SK-N-SH (cell line): ENCODE measurements at regions not wholly inside any gene's neighbourhood (a gene's known extent, or its start where the extent isn't known, plus 50 kb on each side); places are given as distances from the start of the nearest gene placed in this dataset.

Experiments used
- CTCF ChIA-PET: fragments of 300-600, 350-600 bp; formaldehyde crosslinking; extraction: SDS; loops from one replicate; lab custom pipeline; 2021; lab: Yijun Ruan, JAX
- POLR2A ChIA-PET: fragments of 350-600 bp; sonication (Branson Sonifier 250); formaldehyde crosslinking; extraction: SDS; loops from one replicate; lab custom pipeline; 2020; ENCODE audit warnings: antibody characterized with exemption, inconsistent platforms; lab: Yijun Ruan, JAX
- DNase-seq: peaks from one replicate; pipeline ENCODE4 v3.0.0; 2012
- H2AFZ ChIP-seq: fragments of 200-600 bp; sonication (generic); 2 replicates; pipeline ENCODE4 v1.8.1; 2016; ENCODE audit warnings: antibody characterized with exemption, mild to moderate bottlenecking, low read depth
- H3F3A ChIP-seq: fragments of 200-600 bp; sonication (generic); replicated peaks from 2 replicates; pipeline ENCODE3; 2016; ENCODE audit warnings: antibody characterized with exemption, mild to moderate bottlenecking; ENCODE audit not compliant: insufficient read depth
- H3K27ac ChIP-seq, 2 experiments: fragments of 200-500 bp in 1 of 2; fragments of 200-600 bp in 1 of 2; sonication (Bioruptor generic) in 1 of 2; sonication (generic), shearing (Covaris generic) in 1 of 2; 2 replicates each; pipeline versions ENCODE4 v1.5.1 to v1.6.1; 2014 to 2016; ENCODE audit warnings: low read depth in 2 of 2, inconsistent platforms in 1 of 2, low read length in 1 of 2, mild to moderate bottlenecking in 1 of 2, mixed read lengths in 1 of 2
- H3K27me3 ChIP-seq: fragments of 200-600 bp; sonication (generic), shearing (Covaris generic); 2 replicates; pipeline ENCODE4 v1.6.1; 2016; ENCODE audit warnings: mixed run types; ENCODE audit not compliant: insufficient read depth
- H3K36me3 ChIP-seq, 2 experiments: fragments of 200-500 bp in 1 of 2; fragments of 200-600 bp in 1 of 2; sonication (Bioruptor generic) in 1 of 2; sonication (generic) in 1 of 2; replicated peaks in 1 of 2; 2 replicates each; pipeline versions ENCODE3 to v1.5.1; 2014 to 2016; ENCODE audit warnings: low read length in 1 of 2, mild to moderate bottlenecking in 1 of 2; ENCODE audit not compliant: insufficient read depth in 2 of 2, control insufficient read depth in 1 of 2
- H3K4me1 ChIP-seq, 2 experiments: fragments of 200-500 bp in 1 of 2; fragments of 200-600 bp in 1 of 2; sonication (Bioruptor generic) in 1 of 2; sonication (generic), shearing (Covaris generic) in 1 of 2; 2 replicates each; pipeline versions ENCODE4 v1.5.1 to v1.6.1; 2014 to 2016; ENCODE audit warnings: low read depth in 1 of 2, low read length in 1 of 2, mixed run types in 1 of 2; ENCODE audit not compliant: insufficient read depth in 2 of 2, control insufficient read depth in 1 of 2
- H3K4me2 ChIP-seq: fragments of 200-600 bp; sonication (generic), shearing (Covaris generic); 2 replicates; pipeline ENCODE4 v1.6.1; 2017; ENCODE audit warnings: mixed run types
- H3K4me3 ChIP-seq, 2 experiments: fragments of 200-500 bp in 1 of 2; fragments of 200-600 bp in 1 of 2; sonication (Bioruptor generic) in 1 of 2; sonication (generic), shearing (Covaris generic) in 1 of 2; 2 replicates each; pipeline versions ENCODE4 v1.5.1 to v1.8.1; 2014 to 2016; ENCODE audit warnings: low read depth in 2 of 2, inconsistent platforms in 1 of 2, low read length in 1 of 2, mild to moderate bottlenecking in 1 of 2, mixed read lengths in 1 of 2, moderate library complexity in 1 of 2
- H3K79me2 ChIP-seq: fragments of 200-600 bp; sonication (generic); 2 replicates; pipeline ENCODE4 v1.8.1; 2017; ENCODE audit warnings: mild to moderate bottlenecking; ENCODE audit not compliant: insufficient read depth
- H3K9ac ChIP-seq: fragments of 200-600 bp; sonication (generic); 2 replicates; pipeline ENCODE4 v1.6.1; 2017; ENCODE audit warnings: mixed run types
- H3K9me2 ChIP-seq: fragments of 200-600 bp; sonication (generic); 2 replicates; pipeline ENCODE4 v1.6.1; 2017; ENCODE audit warnings: mixed run types
- H3K9me3 ChIP-seq: fragments of 200-600 bp; sonication (generic); 2 replicates; pipeline ENCODE4 v1.6.1; 2017; ENCODE audit warnings: mixed run types, mild to moderate bottlenecking, moderate library complexity
- H4K20me1 ChIP-seq: fragments of 200-600 bp; sonication (generic); 2 replicates; pipeline ENCODE4 v1.6.1; 2017; ENCODE audit warnings: mild to moderate bottlenecking, mixed run types; ENCODE audit not compliant: insufficient read depth
- CHD2 ChIP-seq: fragments of 150-350 bp; IDR thresholded peaks from 2 replicates; pipeline ENCODE4 v1.6.1; 2018; ENCODE audit warnings: low read length; ENCODE audit not compliant: partially characterized antibody
- FOXJ3 ChIP-seq: sonication (generic); formaldehyde crosslinking; IDR thresholded peaks from 2 replicates; pipeline ENCODE4 v1.5.1; 2020; ENCODE audit warnings: mild to moderate bottlenecking, missing genetic modification reagents
- MAX ChIP-seq: IDR thresholded peaks from 2 replicates; pipeline ENCODE4 v1.4.0; 2012; ENCODE audit warnings: low read depth
- MEF2A ChIP-seq: IDR thresholded peaks from 2 replicates; pipeline ENCODE4 v1.4.0; 2012; ENCODE audit warnings: low read depth, borderline replicate concordance
- MXI1 ChIP-seq: IDR thresholded peaks from 2 replicates; pipeline ENCODE4 v1.6.1; 2012; ENCODE audit warnings: mild to moderate bottlenecking, low read depth, low read length, improper control_type of control experiment
- NFIC ChIP-seq: IDR thresholded peaks from 2 replicates; pipeline ENCODE4 v1.4.0; 2012; ENCODE audit warnings: borderline replicate concordance
- NRF1 ChIP-seq: IDR thresholded peaks from 2 replicates; pipeline ENCODE4 v1.6.1; 2012; ENCODE audit warnings: low read depth, mild to moderate bottlenecking, low read length
- POLR2AphosphoS5 ChIP-seq: IDR thresholded peaks from 2 replicates; pipeline ENCODE4 v1.6.1; 2012; ENCODE audit warnings: low read depth, low read length
- RCOR1 ChIP-seq: fragments of 150-350 bp; IDR thresholded peaks from 2 replicates; pipeline ENCODE4 v1.6.1; 2017; ENCODE audit warnings: antibody characterized with exemption, low read length
- SMC3 ChIP-seq: IDR thresholded peaks from 2 replicates; pipeline ENCODE4 v1.6.1; 2012; ENCODE audit warnings: low read depth, low read length, improper control_type of control experiment
- TAF1 ChIP-seq: IDR thresholded peaks from 2 replicates; pipeline ENCODE4 v1.6.1; 2012; ENCODE audit warnings: low read depth, mild to moderate bottlenecking, low read length, moderate library complexity, borderline replicate concordance
- TCF12 ChIP-seq: IDR thresholded peaks from 2 replicates; pipeline ENCODE4 v1.4.0; 2012
- TEAD4 ChIP-seq: IDR thresholded peaks from 2 replicates; pipeline ENCODE4 v1.4.0; 2012; ENCODE audit warnings: mild to moderate bottlenecking, borderline replicate concordance; ENCODE audit not compliant: insufficient read depth
- ZBTB33 ChIP-seq: IDR thresholded peaks from 2 replicates; pipeline ENCODE4 v1.4.0; 2012; ENCODE audit warnings: low read depth, borderline replicate concordance
- WGBS: methylation state at CpG from one replicate; pipeline ENCODE4 v1.1.6; 2017; ENCODE audit warnings: low lambda C conversion rate; 5-methylcytosine and 5-hydroxymethylcytosine counted together
- TF ChIP-seq, protein P1 (sequence below): fragments of 150-350 bp; IDR thresholded peaks from 2 replicates; pipeline ENCODE4 v1.6.1; 2017; ENCODE audit warnings: antibody characterized with exemption, low read length, low read depth, borderline replicate concordance
- TF ChIP-seq, protein P2 (sequence below): IDR thresholded peaks from 2 replicates; pipeline ENCODE4 v1.4.0; 2012; ENCODE audit warnings: low read depth, borderline replicate concordance
- TF ChIP-seq, protein P3 (sequence below): fragments of 150-350 bp; IDR thresholded peaks from 2 replicates; pipeline ENCODE4 v1.6.1; 2016; ENCODE audit warnings: mild to moderate bottlenecking, low read depth, low read length

DNA sequence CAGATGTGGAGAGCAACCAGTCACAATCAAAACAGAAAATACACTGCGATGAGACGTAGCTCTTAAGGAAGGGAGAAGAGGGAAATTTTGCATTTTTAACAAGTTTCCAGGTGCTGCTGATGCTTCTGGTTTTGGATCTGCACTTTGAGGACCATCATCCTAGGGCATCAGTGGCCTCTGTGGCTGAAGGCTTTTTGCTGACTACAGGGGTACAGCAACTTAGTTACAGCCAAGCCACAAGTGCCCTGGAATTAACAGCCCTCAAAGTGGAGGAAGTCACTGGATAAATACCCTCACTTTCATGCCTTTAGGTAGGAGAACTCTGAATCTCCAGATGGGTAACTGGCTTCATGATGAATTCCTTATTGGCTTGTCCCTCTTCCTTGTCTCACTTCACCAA lies 700.9 kb downstream of the TMEM182 start (continued):
- no peak for TF ChIP-seq CHD2
- TF ChIP-seq, protein P1, sequence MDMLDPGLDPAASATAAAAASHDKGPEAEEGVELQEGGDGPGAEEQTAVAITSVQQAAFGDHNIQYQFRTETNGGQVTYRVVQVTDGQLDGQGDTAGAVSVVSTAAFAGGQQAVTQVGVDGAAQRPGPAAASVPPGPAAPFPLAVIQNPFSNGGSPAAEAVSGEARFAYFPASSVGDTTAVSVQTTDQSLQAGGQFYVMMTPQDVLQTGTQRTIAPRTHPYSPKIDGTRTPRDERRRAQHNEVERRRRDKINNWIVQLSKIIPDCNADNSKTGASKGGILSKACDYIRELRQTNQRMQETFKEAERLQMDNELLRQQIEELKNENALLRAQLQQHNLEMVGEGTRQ, result no peak
- TF ChIP-seq TEAD4, result no peak
- TF ChIP-seq POLR2AphosphoS5, result no peak
- TF ChIP-seq, protein P2, sequence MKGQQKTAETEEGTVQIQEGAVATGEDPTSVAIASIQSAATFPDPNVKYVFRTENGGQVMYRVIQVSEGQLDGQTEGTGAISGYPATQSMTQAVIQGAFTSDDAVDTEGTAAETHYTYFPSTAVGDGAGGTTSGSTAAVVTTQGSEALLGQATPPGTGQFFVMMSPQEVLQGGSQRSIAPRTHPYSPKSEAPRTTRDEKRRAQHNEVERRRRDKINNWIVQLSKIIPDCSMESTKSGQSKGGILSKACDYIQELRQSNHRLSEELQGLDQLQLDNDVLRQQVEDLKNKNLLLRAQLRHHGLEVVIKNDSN, result no peak
- no peak for TF ChIP-seq MXI1
- no peak for TF ChIP-seq SMC3
- TF ChIP-seq FOXJ3 (CRISPR knock-in tag), result no peak

- Histone ChIP-seq H2AFZ (no peak overlapping the region), H3F3A (no peaks in the 10 kb centered on the region), H3K9ac (no peak overlapping the region), H3K9me3 (no peaks in the 10 kb centered on the region), H3K79me2 (no peaks in the 10 kb centered on the region), H3K36me3 (no peaks in the 10 kb centered on the region), H3K4me3 (no peak overlapping the region), H3K9me2 (no peaks in the 10 kb centered on the region), H3K27ac (no peak overlapping the region), H3K27me3 (no peaks in the 10 kb centered on the region), H3K4me2 (no peak overlapping the region), H4K20me1 (no peaks in the 10 kb centered on the region), H3K4me1 (no peaks in the 10 kb centered on the region)
- CTCF ChIA-PET, result no interaction called here
- POLR2A ChIA-PET, result no interaction called here
- WGBS, result 0% methylated on average over 7 of the region's 7 CpGs
- DNase-seq, result no peak
- TF ChIP-seq MAX, result no peak
Observed at GRCh38 chr2:103464831-103465230, 703.0 kb downstream of the TMEM182 start.

- H2AFZ ChIP-seq, result no peak overlapping the region
- no peaks in the 10 kb centered on the region for H4K20me1 ChIP-seq
- TF ChIP-seq, protein P3, sequence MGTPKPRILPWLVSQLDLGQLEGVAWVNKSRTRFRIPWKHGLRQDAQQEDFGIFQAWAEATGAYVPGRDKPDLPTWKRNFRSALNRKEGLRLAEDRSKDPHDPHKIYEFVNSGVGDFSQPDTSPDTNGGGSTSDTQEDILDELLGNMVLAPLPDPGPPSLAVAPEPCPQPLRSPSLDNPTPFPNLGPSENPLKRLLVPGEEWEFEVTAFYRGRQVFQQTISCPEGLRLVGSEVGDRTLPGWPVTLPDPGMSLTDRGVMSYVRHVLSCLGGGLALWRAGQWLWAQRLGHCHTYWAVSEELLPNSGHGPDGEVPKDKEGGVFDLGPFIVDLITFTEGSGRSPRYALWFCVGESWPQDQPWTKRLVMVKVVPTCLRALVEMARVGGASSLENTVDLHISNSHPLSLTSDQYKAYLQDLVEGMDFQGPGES, result no peak
- TF ChIP-seq NRF1 (no peak), RCOR1 (no peak), TAF1 (no peak), POLR2AphosphoS5 (no peak), MEF2A (no peak), TEAD4 (no peak), FOXJ3 (CRISPR knock-in tag) (no peak), MXI1 (no peak), TCF12 (no peak), NFIC (no peak), ZBTB33 (no peak)
- TF ChIP-seq, protein P1, result no peak
- TF ChIP-seq, all 33 proteins: peak for 0
- Histone ChIP-seq H3K27me3 (no peaks in the 10 kb centered on the region), H3K4me2 (no peak overlapping the region), H3K9ac (no peak overlapping the region), H3F3A (no peaks in the 10 kb centered on the region), H3K4me1 (no peaks in the 10 kb centered on the region), H3K79me2 (no peaks in the 10 kb centered on the region), H3K36me3 (no peaks in the 10 kb centered on the region), H3K9me2 (no peaks in the 10 kb centered on the region), H3K4me3 (no peak overlapping the region), H3K9me3 (no peaks in the 10 kb centered on the region), H3K27ac (no peak overlapping the region)
- WGBS, result 29% methylated on average over 1 of the region's 1 CpG
- ChIA-PET POLR2A (no interaction called here), CTCF (no interaction called here)
- no peak for DNase-seq
Observed at GRCh38 chr2:103469800-103470199, 708.0 kb downstream of the TMEM182 start.
